NCI-H2196 (cell line): ENCODE measurements at regions not wholly inside any gene's neighbourhood (a gene's known extent, or its start where the extent isn't known, plus 50 kb on each side); places are given as distances from the start of the nearest gene placed in this dataset.

Source experiments
- DNase-seq: peaks from one replicate; lab custom pipeline; 2025; ENCODE audit not compliant: unreplicated experiment; lab: John Stamatoyannopoulos, UW

- no peak for DNase-seq
Observed at GRCh38 chr7:109261781-109262180, 692.1 kb downstream of the DNAJB9 start.

GRCh38 chr7:109266610-109267009, 696.9 kb downstream of the DNAJB9 start:
- no peak for DNase-seq

- DNase-seq: no peak
Observed at GRCh38 chr7:109276348-109276747, 706.7 kb downstream of the DNAJB9 start.

- no peak for DNase-seq
Observed at GRCh38 chr7:109282726-109283125, 713.1 kb downstream of the DNAJB9 start.

GRCh38 chr7:109284943-109285342, 715.3 kb downstream of the DNAJB9 start:
- DNase-seq: no peak

- no peak for DNase-seq
Observed at GRCh38 chr7:109295158-109295557, 725.5 kb downstream of the DNAJB9 start.

- DNase-seq: no peak
Observed at GRCh38 chr7:109308816-109309215, 739.1 kb downstream of the DNAJB9 start.

- DNase-seq: no peak
Observed at GRCh38 chr7:109309790-109310189, 740.1 kb downstream of the DNAJB9 start.

- no peak for DNase-seq
Observed at GRCh38 chr7:109318136-109318535, 748.5 kb downstream of the DNAJB9 start.

GRCh38 chr7:109322833-109323232, 753.2 kb downstream of the DNAJB9 start:
- no peak for DNase-seq

GRCh38 chr7:109331423-109331822, 761.7 kb downstream of the DNAJB9 start:
- DNase-seq: no peak

- DNase-seq: no peak
Observed at GRCh38 chr7:109335951-109336350, 766.3 kb downstream of the DNAJB9 start.

- DNase-seq: no peak
Observed at GRCh38 chr7:109336531-109336930, 766.9 kb downstream of the DNAJB9 start.

GRCh38 chr7:109343678-109344077, 774.0 kb downstream of the DNAJB9 start:
- DNase-seq: no peak

GRCh38 chr7:109351493-109351892, 781.8 kb downstream of the DNAJB9 start:
- DNase-seq: no peak

- DNase-seq: no peak
Observed at GRCh38 chr7:109354000-109354399, 784.3 kb downstream of the DNAJB9 start.

GRCh38 chr7:109354552-109354951, 784.9 kb downstream of the DNAJB9 start:
- no peak for DNase-seq

- DNase-seq: no peak
Observed at GRCh38 chr7:109375823-109376222, 806.1 kb downstream of the DNAJB9 start.

- no peak for DNase-seq
Observed at GRCh38 chr7:109376576-109376975, 806.9 kb downstream of the DNAJB9 start.

- no peak for DNase-seq
Observed at GRCh38 chr7:109377076-109377884, 807.6 kb downstream of the DNAJB9 start.

- DNase-seq: no peak
Observed at GRCh38 chr7:109386959-109387358, 817.3 kb downstream of the DNAJB9 start.

GRCh38 chr7:109387530-109387929, 817.9 kb downstream of the DNAJB9 start:
- DNase-seq: no peak

- no peak for DNase-seq
Observed at GRCh38 chr7:109391240-109391639, 821.6 kb downstream of the DNAJB9 start.
